ENCODE measurements at regions not wholly inside any gene's neighbourhood (a gene's known extent, or its start where the extent isn't known, plus 50 kb on each side); places are given as distances from the start of the nearest gene placed in this dataset.

- TF ChIP-seq GABPA (IDR thresholded peaks at IDR 0.05; ENCODE audit: low read depth) (no peak), POLR2AphosphoS5 (IDR thresholded peaks at IDR 0.05; ENCODE audit: low read depth) (no peak), SPI1 (IDR thresholded peaks at IDR 0.05; ENCODE audit: borderline replicate concordance, low read depth) (no peak), CTCF (IDR thresholded peaks at IDR 0.05; ENCODE audit: insufficient read depth, low read length) (no peak)
- TF ChIP-seq, protein P1, sequence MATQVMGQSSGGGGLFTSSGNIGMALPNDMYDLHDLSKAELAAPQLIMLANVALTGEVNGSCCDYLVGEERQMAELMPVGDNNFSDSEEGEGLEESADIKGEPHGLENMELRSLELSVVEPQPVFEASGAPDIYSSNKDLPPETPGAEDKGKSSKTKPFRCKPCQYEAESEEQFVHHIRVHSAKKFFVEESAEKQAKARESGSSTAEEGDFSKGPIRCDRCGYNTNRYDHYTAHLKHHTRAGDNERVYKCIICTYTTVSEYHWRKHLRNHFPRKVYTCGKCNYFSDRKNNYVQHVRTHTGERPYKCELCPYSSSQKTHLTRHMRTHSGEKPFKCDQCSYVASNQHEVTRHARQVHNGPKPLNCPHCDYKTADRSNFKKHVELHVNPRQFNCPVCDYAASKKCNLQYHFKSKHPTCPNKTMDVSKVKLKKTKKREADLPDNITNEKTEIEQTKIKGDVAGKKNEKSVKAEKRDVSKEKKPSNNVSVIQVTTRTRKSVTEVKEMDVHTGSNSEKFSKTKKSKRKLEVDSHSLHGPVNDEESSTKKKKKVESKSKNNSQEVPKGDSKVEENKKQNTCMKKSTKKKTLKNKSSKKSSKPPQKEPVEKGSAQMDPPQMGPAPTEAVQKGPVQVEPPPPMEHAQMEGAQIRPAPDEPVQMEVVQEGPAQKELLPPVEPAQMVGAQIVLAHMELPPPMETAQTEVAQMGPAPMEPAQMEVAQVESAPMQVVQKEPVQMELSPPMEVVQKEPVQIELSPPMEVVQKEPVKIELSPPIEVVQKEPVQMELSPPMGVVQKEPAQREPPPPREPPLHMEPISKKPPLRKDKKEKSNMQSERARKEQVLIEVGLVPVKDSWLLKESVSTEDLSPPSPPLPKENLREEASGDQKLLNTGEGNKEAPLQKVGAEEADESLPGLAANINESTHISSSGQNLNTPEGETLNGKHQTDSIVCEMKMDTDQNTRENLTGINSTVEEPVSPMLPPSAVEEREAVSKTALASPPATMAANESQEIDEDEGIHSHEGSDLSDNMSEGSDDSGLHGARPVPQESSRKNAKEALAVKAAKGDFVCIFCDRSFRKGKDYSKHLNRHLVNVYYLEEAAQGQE (IDR thresholded peaks at IDR 0.05; ENCODE audit: insufficient replicate concordance, low read depth), result no peak
- no peak overlapping the region for H3K4me3 ChIP-seq (replicated peaks; ENCODE audit: insufficient read depth, low read length)
Observed at GRCh38 chr9:26756881-26757280, 135.7 kb downstream of the CAAP1 start.

GRCh38 chr9:26755476-26755875 lies 137.1 kb downstream of the CAAP1 start:
- H3K27ac ChIP-seq (replicated peaks), result no peak overlapping the region
- DNase-seq (ENCODE audit: low read depth in 1 of 2, low spot score in 1 of 2), result no peak
- TF ChIP-seq, protein P1 (IDR thresholded peaks at IDR 0.05; ENCODE audit: insufficient replicate concordance, low read depth), result no peak
- TF ChIP-seq CTCF (IDR thresholded peaks at IDR 0.05; ENCODE audit: insufficient read depth, low read length), result no peak
- TF ChIP-seq SPI1 (IDR thresholded peaks at IDR 0.05; ENCODE audit: borderline replicate concordance, low read depth), result no peak
- TF ChIP-seq POLR2AphosphoS5 (IDR thresholded peaks at IDR 0.05; ENCODE audit: low read depth), result no peak
- TF ChIP-seq GABPA (IDR thresholded peaks at IDR 0.05; ENCODE audit: low read depth), result no peak
- H3K4me3 ChIP-seq (replicated peaks; ENCODE audit: insufficient read depth, low read length), result no peak overlapping the region
- H3K27me3 ChIP-seq (ENCODE audit: insufficient read depth, poor library complexity, severe bottlenecking), result no peaks in the 10 kb centered on the region

More at GRCh38 chr9:26756881-26757280, 135.7 kb downstream of the CAAP1 start:
- DNase-seq (ENCODE audit: low read depth in 1 of 2, low spot score in 1 of 2), result no peak
- Histone ChIP-seq H3K27me3 (ENCODE audit: insufficient read depth, poor library complexity, severe bottlenecking) (no peaks in the 10 kb centered on the region), H3K27ac (replicated peaks) (no peak overlapping the region)

GRCh38 chr9:26754509-26755164 lies 138.0 kb downstream of the CAAP1 start:
- no peak for DNase-seq (ENCODE audit: low read depth in 1 of 2, low spot score in 1 of 2)
- H3K4me3 ChIP-seq (replicated peaks; ENCODE audit: insufficient read depth, low read length), result no peak overlapping the region
- no peak for TF ChIP-seq CTCF (IDR thresholded peaks at IDR 0.05; ENCODE audit: insufficient read depth, low read length)
- TF ChIP-seq SPI1 (IDR thresholded peaks at IDR 0.05; ENCODE audit: borderline replicate concordance, low read depth), result no peak
- TF ChIP-seq, protein P1 (IDR thresholded peaks at IDR 0.05; ENCODE audit: insufficient replicate concordance, low read depth), result no peak
- TF ChIP-seq POLR2AphosphoS5 (IDR thresholded peaks at IDR 0.05; ENCODE audit: low read depth), result no peak
- TF ChIP-seq GABPA (IDR thresholded peaks at IDR 0.05; ENCODE audit: low read depth), result no peak
- H3K27me3 ChIP-seq (ENCODE audit: insufficient read depth, poor library complexity, severe bottlenecking), result no peaks in the 10 kb centered on the region
- H3K27ac ChIP-seq (replicated peaks), result no peak overlapping the region
